ENCODE measurements at regions not wholly inside any gene's neighbourhood (a gene's known extent, or its start where the extent isn't known, plus 50 kb on each side); places are given as distances from the start of the nearest gene placed in this dataset.
"Not testable (repeated sequence)": the region's sequence is repeated elsewhere in the genome, so short reads cannot be mapped to it uniquely, and the experiment has no call there.

GRCh38 chr15:38726187-38726586 lies 161.6 kb upstream of the RASGRP1 start:
- DNase-seq (ENCODE audit: low read depth in 4 of 4, low spot score in 1 of 4), result no peak

GRCh38 chr15:38733331-38733730 lies 168.7 kb upstream of the RASGRP1 start:
- DNase-seq (ENCODE audit: low read depth in 4 of 4, low spot score in 1 of 4), result no peak

GRCh38 chr15:38740206-38740605 lies 175.6 kb upstream of the RASGRP1 start:
- DNase-seq (ENCODE audit: low read depth in 4 of 4, low spot score in 1 of 4), result no peak

- no peak for DNase-seq (ENCODE audit: low read depth in 4 of 4, low spot score in 1 of 4)
Measured at GRCh38 chr15:38743147-38743546, 178.5 kb upstream of the RASGRP1 start.

- DNase-seq (ENCODE audit: low read depth in 4 of 4, low spot score in 1 of 4), result no peak
Measured at GRCh38 chr15:38745126-38745525, 180.5 kb upstream of the RASGRP1 start.

- no peak for DNase-seq (ENCODE audit: low read depth in 4 of 4, low spot score in 1 of 4)
Measured at GRCh38 chr15:38745626-38746025, 181.0 kb upstream of the RASGRP1 start.

GRCh38 chr15:38746211-38746610 lies 181.6 kb upstream of the RASGRP1 start:
- no peak for DNase-seq (ENCODE audit: low read depth in 4 of 4, low spot score in 1 of 4)

GRCh38 chr15:38748710-38749109 lies 184.1 kb upstream of the RASGRP1 start:
- DNase-seq (ENCODE audit: low read depth in 4 of 4, low spot score in 1 of 4), result no peak

GRCh38 chr15:38750786-38751185 lies 186.2 kb upstream of the RASGRP1 start:
- DNase-seq (ENCODE audit: low read depth in 4 of 4, low spot score in 1 of 4), result no peak

- no peak for DNase-seq (ENCODE audit: low read depth in 4 of 4, low spot score in 1 of 4)
Measured at GRCh38 chr15:38755718-38756117, 191.1 kb upstream of the RASGRP1 start.

- no peak for DNase-seq (ENCODE audit: low read depth in 4 of 4, low spot score in 1 of 4)
Measured at GRCh38 chr15:38756441-38756840, 191.8 kb upstream of the RASGRP1 start.

GRCh38 chr15:38758043-38758442 lies 193.4 kb upstream of the RASGRP1 start:
- no peak for DNase-seq (ENCODE audit: low read depth in 4 of 4, low spot score in 1 of 4)

GRCh38 chr15:38761681-38762080 lies 197.1 kb upstream of the RASGRP1 start:
- no peak for DNase-seq (ENCODE audit: low read depth in 4 of 4, low spot score in 1 of 4)

- no peak for DNase-seq (ENCODE audit: low read depth in 4 of 4, low spot score in 1 of 4)
Measured at GRCh38 chr15:38768970-38769369, 204.4 kb upstream of the RASGRP1 start.

GRCh38 chr15:38769492-38769891 lies 204.9 kb upstream of the RASGRP1 start:
- DNase-seq (ENCODE audit: low read depth in 4 of 4, low spot score in 1 of 4), result no peak

GRCh38 chr15:38774076-38774475 lies 209.5 kb upstream of the RASGRP1 start:
- DNase-seq (ENCODE audit: low read depth in 4 of 4, low spot score in 1 of 4), result not testable (repeated sequence)

- no peak for DNase-seq (ENCODE audit: low read depth in 4 of 4, low spot score in 1 of 4)
Measured at GRCh38 chr15:38781196-38781595, 216.6 kb upstream of the RASGRP1 start.

GRCh38 chr15:38782156-38782555 lies 217.5 kb upstream of the RASGRP1 start:
- DNase-seq (ENCODE audit: low read depth in 4 of 4, low spot score in 1 of 4), result no peak

GRCh38 chr15:38788918-38789317 lies 224.3 kb upstream of the RASGRP1 start:
- no peak for DNase-seq (ENCODE audit: low read depth in 4 of 4, low spot score in 1 of 4)

- no peak for DNase-seq (ENCODE audit: low read depth in 4 of 4, low spot score in 1 of 4)
Measured at GRCh38 chr15:38789566-38789965, 225.0 kb upstream of the RASGRP1 start.

GRCh38 chr15:38793206-38793810 lies 228.7 kb upstream of the RASGRP1 start:
- DNase-seq (ENCODE audit: low read depth in 4 of 4, low spot score in 1 of 4), result no peak

GRCh38 chr15:38795471-38796245 lies 231.0 kb upstream of the RASGRP1 start:
- DNase-seq (ENCODE audit: low read depth in 4 of 4, low spot score in 1 of 4), result no peak

- no peak for DNase-seq (ENCODE audit: low read depth in 4 of 4, low spot score in 1 of 4)
Measured at GRCh38 chr15:38796589-38796988, 232.0 kb upstream of the RASGRP1 start.

Data from stimulated activated CD4-positive, alpha-beta T cell treated with anti-CD3 and anti-CD28 coated beads, Interleukin-1b, Interleukin-23, amount 100 ng/mL, for 24 hours (primary cell).